Epithelial cell of esophagus (primary cell): ENCODE measurements at regions not wholly inside any gene's neighbourhood (a gene's known extent, or its start where the extent isn't known, plus 50 kb on each side); places are given as distances from the start of the nearest gene placed in this dataset.
"Not testable (repeated sequence)": the region's sequence is repeated elsewhere in the genome, so short reads cannot be mapped to it uniquely, and the experiment has no call there.

Experiments
- DNase-seq: peaks from one replicate; pipeline ENCODE4 v3.0.0; 2010; ENCODE audit warnings: low read depth
- H3K4me3 ChIP-seq: 2 replicates; pipeline ENCODE4 v1.5.1; 2011; ENCODE audit warnings: mild to moderate bottlenecking, low read length, control low read depth
- TF ChIP-seq, protein P1 (sequence below): IDR thresholded peaks from 2 replicates; pipeline ENCODE4 v1.5.1; 2011; ENCODE audit warnings: low read depth, mild to moderate bottlenecking, low read length, control low read depth, inconsistent platforms; ENCODE audit not compliant: insufficient read depth; ENCODE audit errors: missing control alignments

DNA sequence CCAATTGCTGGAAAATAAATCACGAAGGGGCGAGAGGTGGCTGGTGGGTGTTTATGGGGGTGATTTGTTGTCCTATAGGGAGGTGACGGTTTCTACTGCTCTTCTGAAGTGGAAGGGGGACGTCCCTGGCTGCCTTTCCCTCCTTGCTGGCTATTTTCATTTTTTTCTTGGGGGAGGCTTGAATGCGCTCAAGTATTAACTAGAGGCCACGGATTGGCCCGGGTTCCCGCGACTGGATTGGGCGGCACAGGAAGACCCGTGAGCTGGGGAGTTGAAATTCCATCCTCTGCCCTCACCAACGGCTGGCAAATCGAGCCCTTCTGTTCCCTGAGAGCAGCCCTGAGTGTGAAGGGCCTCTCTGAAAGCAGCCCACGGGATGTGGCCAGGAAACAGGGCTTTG is 176.5 kb upstream of the SPRED2 start:
- H3K4me3 ChIP-seq: no peak overlapping the region
- TF ChIP-seq, protein P1, sequence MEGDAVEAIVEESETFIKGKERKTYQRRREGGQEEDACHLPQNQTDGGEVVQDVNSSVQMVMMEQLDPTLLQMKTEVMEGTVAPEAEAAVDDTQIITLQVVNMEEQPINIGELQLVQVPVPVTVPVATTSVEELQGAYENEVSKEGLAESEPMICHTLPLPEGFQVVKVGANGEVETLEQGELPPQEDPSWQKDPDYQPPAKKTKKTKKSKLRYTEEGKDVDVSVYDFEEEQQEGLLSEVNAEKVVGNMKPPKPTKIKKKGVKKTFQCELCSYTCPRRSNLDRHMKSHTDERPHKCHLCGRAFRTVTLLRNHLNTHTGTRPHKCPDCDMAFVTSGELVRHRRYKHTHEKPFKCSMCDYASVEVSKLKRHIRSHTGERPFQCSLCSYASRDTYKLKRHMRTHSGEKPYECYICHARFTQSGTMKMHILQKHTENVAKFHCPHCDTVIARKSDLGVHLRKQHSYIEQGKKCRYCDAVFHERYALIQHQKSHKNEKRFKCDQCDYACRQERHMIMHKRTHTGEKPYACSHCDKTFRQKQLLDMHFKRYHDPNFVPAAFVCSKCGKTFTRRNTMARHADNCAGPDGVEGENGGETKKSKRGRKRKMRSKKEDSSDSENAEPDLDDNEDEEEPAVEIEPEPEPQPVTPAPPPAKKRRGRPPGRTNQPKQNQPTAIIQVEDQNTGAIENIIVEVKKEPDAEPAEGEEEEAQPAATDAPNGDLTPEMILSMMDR: no peak
- no peak for DNase-seq

DNA sequence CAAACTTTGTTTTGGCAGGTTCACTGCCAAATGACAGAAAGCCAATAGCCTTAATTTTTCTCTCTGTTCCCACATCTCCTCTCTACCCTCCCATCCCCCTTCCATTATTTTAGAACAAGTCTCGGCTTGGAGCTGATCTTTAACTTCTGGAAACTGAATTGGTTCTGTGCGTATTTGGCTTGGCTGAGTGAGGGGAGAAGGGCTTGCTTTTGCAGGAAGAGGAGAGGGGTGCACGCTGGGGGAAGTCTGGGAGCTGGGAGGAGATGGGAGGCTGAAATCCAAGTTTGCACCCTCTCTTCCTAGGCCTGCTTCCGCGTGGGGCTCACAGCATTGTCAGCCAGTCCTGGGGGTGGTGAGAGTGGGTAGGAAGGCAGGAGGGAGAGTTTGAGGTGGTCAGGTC is 176.1 kb upstream of the SPRED2 start:
- no peak overlapping the region for H3K4me3 ChIP-seq
- no peak for DNase-seq
- TF ChIP-seq, protein P1: no peak

DNA sequence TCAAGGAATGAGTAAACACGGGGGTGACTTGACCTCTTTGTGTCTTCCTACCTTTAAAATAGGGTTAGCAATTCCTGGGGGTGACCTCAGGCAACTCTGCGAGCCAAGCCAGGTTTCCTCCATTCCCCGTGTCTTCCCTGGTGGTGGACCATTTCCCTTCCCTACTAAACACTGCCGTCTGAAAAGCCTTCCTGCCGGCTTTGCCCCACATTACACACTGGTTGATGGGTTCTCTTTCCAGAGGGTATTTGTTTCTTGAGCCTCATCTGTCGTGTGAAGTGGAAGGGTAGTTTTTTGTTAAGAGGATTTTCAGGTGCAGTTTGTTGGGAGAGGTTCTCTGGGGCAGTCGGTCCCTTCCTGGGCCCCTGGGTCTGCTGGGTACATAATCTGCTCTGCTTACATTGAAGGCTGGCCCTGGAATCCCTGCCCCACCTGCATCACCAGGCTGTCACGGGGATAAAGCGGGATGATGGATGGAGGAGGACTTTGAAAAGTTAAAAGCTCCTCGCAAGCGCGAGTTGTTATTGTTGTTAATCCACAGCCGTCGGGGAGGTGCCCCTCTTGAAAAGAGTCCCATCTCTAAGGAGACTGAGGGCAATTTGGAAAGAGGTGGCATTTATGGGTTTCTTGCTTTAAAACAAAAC is 175.4 kb upstream of the SPRED2 start:
- no peak for DNase-seq
- no peak overlapping the region for H3K4me3 ChIP-seq
- TF ChIP-seq, protein P1: no peak

DNA sequence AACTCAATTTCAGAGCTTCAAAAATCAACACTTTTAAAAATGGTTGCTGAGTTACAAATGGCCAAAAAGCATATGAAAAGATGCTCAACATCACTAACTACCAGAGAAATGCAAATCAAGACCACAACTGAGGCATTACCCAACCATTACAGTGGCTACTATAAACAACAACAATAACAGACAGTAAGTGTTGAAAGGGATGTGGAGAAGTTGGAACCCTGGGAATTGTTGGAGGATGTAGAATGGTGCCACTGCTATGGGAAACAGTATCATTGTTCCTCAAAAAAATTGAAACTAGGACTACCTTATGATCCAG is 173.3 kb upstream of the SPRED2 start:
- TF ChIP-seq, protein P1: no peak
- no peak for DNase-seq

DNA sequence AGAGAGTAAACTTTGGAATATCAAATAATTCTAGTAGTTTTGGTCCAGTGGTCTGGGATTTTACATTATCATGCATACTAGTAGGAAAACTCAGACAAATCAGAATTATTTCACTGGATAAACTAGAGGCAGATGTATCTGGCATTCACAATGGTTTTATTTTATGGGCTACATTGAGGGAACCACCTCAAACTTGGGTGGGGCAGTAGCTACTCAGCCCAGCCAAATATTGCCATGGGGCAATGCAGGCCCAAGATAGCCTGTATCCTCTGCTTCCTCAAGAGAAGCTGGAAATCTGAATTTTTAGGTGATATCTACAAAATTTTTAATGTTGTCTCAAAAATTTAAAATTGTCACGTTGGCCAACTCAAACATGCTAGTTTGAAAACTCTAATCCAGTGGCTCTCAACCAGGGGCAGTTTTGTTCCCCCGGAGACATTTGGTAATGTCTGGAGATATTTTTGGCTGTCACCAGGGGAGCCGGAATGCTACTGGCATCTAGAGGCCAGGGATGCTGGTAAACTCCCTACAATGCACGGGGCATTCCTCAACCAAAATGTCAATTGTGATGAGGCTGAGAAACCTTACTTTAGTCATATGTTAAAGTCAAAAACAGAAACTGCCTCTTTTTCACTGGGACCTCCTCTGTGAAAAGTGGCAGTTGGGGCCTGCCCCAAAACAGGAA is 172.8 kb upstream of the SPRED2 start:
- no peak overlapping the region for H3K4me3 ChIP-seq
- TF ChIP-seq, protein P1: no peak
- DNase-seq: no peak

More for the DNA sequence above, 173.3 kb upstream of the SPRED2 start:
- H3K4me3 ChIP-seq: no peak overlapping the region

DNA sequence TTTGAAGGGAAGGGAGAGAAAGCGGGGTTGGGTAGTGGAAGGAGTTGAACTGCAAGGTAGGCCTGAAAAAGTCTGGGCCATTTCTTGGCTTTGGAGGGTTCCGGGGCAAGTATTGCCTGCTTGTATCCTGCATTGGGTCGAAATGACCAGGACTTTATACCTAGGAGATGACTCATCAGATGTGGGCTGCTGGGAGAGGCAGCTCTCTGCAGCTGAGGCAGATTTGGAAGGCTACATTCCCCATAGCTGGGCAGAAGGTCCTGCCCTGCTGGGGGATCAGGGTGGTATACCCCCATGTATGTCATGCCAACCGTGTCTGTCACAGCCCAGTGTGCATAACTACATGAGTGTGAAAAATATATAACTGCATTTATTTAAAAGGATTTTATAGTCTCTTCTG is 171.8 kb upstream of the SPRED2 start:
- TF ChIP-seq, protein P1: no peak
- no peak overlapping the region for H3K4me3 ChIP-seq
- DNase-seq: peak; percentile 51

DNA sequence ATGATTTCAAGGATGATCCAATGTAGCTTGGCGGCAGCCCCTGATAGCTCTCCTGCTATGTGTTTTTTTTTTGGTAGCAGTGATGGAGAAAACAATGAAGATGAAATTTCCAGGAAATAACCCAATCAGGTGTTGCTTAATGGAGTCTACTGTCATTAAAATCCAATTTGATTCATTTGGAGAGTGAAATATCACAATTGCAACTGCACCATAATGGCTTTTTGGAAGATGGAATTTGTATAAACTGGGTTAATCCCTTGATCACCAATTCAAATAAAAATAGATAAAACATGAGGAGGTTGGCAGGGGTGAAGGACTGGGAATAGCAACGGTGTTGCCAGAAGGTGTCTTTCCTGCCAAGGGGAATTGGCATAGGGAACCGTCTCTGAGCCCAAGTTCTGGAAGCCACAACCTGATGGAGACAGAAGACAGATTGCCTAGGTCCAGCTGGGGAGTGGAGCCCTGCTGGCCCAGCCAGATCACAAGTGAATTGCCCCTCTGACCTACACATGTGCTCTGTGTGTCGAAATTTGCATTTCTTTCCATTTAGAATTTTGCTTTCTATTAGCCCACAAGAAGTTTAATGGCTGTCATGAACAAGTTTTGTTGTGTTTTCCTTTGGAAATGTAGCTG is 170.3 kb upstream of the SPRED2 start:
- no peak for DNase-seq
- TF ChIP-seq, protein P1: no peak
- H3K4me3 ChIP-seq: no peak overlapping the region

DNA sequence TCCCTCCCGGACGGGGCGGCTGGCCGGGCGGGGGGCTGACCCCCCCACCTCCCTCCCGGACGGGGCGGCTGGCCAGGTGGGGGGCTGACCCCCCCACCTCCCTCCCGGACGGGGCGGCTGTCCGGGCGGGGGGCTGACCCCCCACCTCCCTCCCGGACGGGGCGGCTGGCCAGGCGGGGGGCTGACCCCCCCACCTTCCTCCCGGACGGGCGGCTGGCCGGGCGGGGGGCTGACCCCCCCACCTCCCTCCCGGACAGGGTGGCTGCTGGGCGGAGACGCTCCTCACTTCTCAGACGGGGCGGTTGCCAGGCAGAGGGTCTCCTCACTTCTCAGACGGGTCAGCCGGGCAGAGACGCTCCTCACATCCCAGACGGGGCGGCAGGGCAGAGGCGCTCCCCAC is 168.5 kb upstream of the SPRED2 start:
- DNase-seq, H3K4me3 ChIP-seq: not testable (repeated sequence)

DNA sequence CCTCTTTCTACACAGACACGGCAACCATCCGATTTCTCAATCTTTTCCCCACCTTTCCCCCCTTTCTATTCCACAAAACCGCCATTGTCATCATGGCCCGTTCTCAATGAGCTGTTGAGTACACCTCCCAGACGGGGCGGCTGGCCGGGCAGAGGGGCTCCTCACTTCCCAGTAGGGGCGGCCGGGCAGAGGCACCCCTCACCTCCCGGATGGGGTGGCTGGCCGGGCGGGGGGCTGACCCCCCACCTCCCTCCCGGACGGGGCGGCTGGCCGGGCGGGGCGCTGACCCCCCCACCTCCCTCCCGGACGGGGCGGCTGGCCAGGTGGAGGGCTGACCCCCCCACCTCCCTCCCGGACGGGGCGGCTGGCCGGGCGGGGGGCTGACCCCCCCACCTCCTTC is 168.0 kb upstream of the SPRED2 start:
- H3K4me3 ChIP-seq, DNase-seq: not testable (repeated sequence)
